ENCODE measurements at regions not wholly inside any gene's neighbourhood (a gene's known extent, or its start where the extent isn't known, plus 50 kb on each side); places are given as distances from the start of the nearest gene placed in this dataset.

GRCh38 chr18:78406743-78407465 lies 572.7 kb upstream of the SALL3 start:
- TF ChIP-seq, protein P1, sequence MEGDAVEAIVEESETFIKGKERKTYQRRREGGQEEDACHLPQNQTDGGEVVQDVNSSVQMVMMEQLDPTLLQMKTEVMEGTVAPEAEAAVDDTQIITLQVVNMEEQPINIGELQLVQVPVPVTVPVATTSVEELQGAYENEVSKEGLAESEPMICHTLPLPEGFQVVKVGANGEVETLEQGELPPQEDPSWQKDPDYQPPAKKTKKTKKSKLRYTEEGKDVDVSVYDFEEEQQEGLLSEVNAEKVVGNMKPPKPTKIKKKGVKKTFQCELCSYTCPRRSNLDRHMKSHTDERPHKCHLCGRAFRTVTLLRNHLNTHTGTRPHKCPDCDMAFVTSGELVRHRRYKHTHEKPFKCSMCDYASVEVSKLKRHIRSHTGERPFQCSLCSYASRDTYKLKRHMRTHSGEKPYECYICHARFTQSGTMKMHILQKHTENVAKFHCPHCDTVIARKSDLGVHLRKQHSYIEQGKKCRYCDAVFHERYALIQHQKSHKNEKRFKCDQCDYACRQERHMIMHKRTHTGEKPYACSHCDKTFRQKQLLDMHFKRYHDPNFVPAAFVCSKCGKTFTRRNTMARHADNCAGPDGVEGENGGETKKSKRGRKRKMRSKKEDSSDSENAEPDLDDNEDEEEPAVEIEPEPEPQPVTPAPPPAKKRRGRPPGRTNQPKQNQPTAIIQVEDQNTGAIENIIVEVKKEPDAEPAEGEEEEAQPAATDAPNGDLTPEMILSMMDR (IDR thresholded peaks at IDR 0.05; ENCODE audit: low read depth, low read length, poor library complexity, severe bottlenecking) = no peak
- no peak for TF ChIP-seq EZH2phosphoT487 (IDR thresholded peaks at IDR 0.05; ENCODE audit: borderline replicate concordance, low read length)
